ENCODE measurements at regions not wholly inside any gene's neighbourhood (a gene's known extent, or its start where the extent isn't known, plus 50 kb on each side); places are given as distances from the start of the nearest gene placed in this dataset.

GRCh38 chr12:75805905-75806304 is 225.7 kb downstream of the PHLDA1 start:
- DNase-seq (ENCODE audit: low read depth), result no peak

GRCh38 chr12:75805320-75805719 is 226.3 kb downstream of the PHLDA1 start:
- DNase-seq (ENCODE audit: low read depth), result no peak

- DNase-seq (ENCODE audit: low read depth), result no peak
These were observed 233.2 kb downstream of the PHLDA1 start for GRCh38 chr12:75798136-75798926.

GRCh38 chr12:75795125-75795524 is 236.5 kb downstream of the PHLDA1 start:
- no peak for DNase-seq (ENCODE audit: low read depth)

GRCh38 chr12:75792687-75793086 is 238.9 kb downstream of the PHLDA1 start:
- no peak for DNase-seq (ENCODE audit: low read depth)

GRCh38 chr12:75790219-75790618 is 241.4 kb downstream of the PHLDA1 start:
- DNase-seq (ENCODE audit: low read depth), result peak; percentile 74

- DNase-seq (ENCODE audit: low read depth), result peak; percentile 73
These were observed 244.4 kb downstream of the PHLDA1 start for GRCh38 chr12:75787146-75787545.

GRCh38 chr12:75786070-75786469 is 245.5 kb downstream of the PHLDA1 start:
- no peak for DNase-seq (ENCODE audit: low read depth)

- DNase-seq (ENCODE audit: low read depth), result peak; percentile 97
These were observed 247.0 kb downstream of the PHLDA1 start for GRCh38 chr12:75784591-75784990.

- peak; percentile 63 for DNase-seq (ENCODE audit: low read depth)
These were observed 248.3 kb downstream of the PHLDA1 start for GRCh38 chr12:75783093-75783877.

GRCh38 chr12:75782069-75782581 is 249.5 kb downstream of the PHLDA1 start:
- DNase-seq (ENCODE audit: low read depth), result no peak

- peak; percentile 92 for DNase-seq (ENCODE audit: low read depth)
These were observed 250.0 kb downstream of the PHLDA1 start for GRCh38 chr12:75781532-75782046.

- DNase-seq (ENCODE audit: low read depth), result peak; percentile 16
These were observed 251.6 kb downstream of the PHLDA1 start for GRCh38 chr12:75779891-75780496.

- peak; percentile 58 for DNase-seq (ENCODE audit: low read depth)
These were observed 257.1 kb downstream of the PHLDA1 start for GRCh38 chr12:75774261-75775052.

- DNase-seq (ENCODE audit: low read depth), result no peak
These were observed 258.2 kb downstream of the PHLDA1 start for GRCh38 chr12:75773377-75773776.

GRCh38 chr12:75771023-75771422 is 259.6 kb upstream of the KRR1 start:
- DNase-seq (ENCODE audit: low read depth), result peak; percentile 52

- DNase-seq (ENCODE audit: low read depth), result no peak
These were observed 256.5 kb upstream of the KRR1 start for GRCh38 chr12:75767957-75768356.

GRCh38 chr12:75766263-75767160 is 255.1 kb upstream of the KRR1 start:
- DNase-seq (ENCODE audit: low read depth), result peak; percentile 94

GRCh38 chr12:75765170-75766059 is 254.0 kb upstream of the KRR1 start:
- no peak for DNase-seq (ENCODE audit: low read depth)
